Neural progenitor cell (in vitro differentiated cells): ENCODE measurements at regions not wholly inside any gene's neighbourhood (a gene's known extent, or its start where the extent isn't known, plus 50 kb on each side); places are given as distances from the start of the nearest gene placed in this dataset.
A peak's percentile ranks its signal among the peaks of the same experiment; 100 is the strongest.

Experiments
- DNase-seq: peaks from one replicate; pipeline ENCODE4 v3.0.0-alpha.2; 2016; ENCODE audit warnings: low spot score
- H2AFZ ChIP-seq: fragments of 200-600 bp; sonication (generic); replicated peaks from 2 replicates; pipeline ENCODE4 v1.6.1; 2016; ENCODE audit warnings: antibody characterized with exemption
- H3F3A ChIP-seq: fragments of 200-600 bp; sonication (generic); 2 replicates; pipeline ENCODE4 v1.6.1; 2016; ENCODE audit warnings: antibody characterized with exemption, low read depth
- H3K27ac ChIP-seq: fragments of 200-600 bp; sonication (generic); 2 replicates; pipeline ENCODE4 v1.5.1; 2016; ENCODE audit warnings: mild to moderate bottlenecking
- H3K27me3 ChIP-seq: fragments of 200-600 bp; sonication (generic); 2 replicates; pipeline ENCODE4 v1.6.1; 2016; ENCODE audit warnings: mild to moderate bottlenecking, moderate library complexity
- H3K36me3 ChIP-seq: fragments of 200-600 bp; sonication (generic); 2 replicates; pipeline ENCODE4 v1.5.1; 2016
- H3K4me1 ChIP-seq: fragments of 200-600 bp; sonication (generic); 2 replicates; pipeline ENCODE4 v1.6.1; 2016; ENCODE audit warnings: mixed run types
- H3K4me2 ChIP-seq: fragments of 200-600 bp; sonication (generic); 2 replicates; pipeline ENCODE4 v1.6.1; 2016
- H3K4me3 ChIP-seq: fragments of 200-600 bp; sonication (generic); 2 replicates; pipeline ENCODE4 v1.5.1; 2016
- H3K79me2 ChIP-seq: fragments of 200-600 bp; sonication (generic); 2 replicates; pipeline ENCODE4 v1.6.1; 2016; ENCODE audit warnings: low read depth
- H3K9ac ChIP-seq: fragments of 200-600 bp; sonication (generic); 2 replicates; pipeline ENCODE4 v1.6.1; 2016
- H3K9me3 ChIP-seq: fragments of 200-600 bp; sonication (generic); 2 replicates; pipeline ENCODE4 v1.5.1; 2016; ENCODE audit warnings: low read depth
- H4K20me1 ChIP-seq: fragments of 200-600 bp; sonication (generic); 2 replicates; pipeline ENCODE4 v1.6.1; 2016; ENCODE audit warnings: low read depth
- H3K27ac Mint-ChIP-seq: 3 replicates; pipeline ENCODE4 v1.8.0; 2021; ENCODE audit warnings: mixed read lengths
- H3K27me3 Mint-ChIP-seq: 2 replicates; pipeline ENCODE4 v1.8.0; 2022; ENCODE audit warnings: low read depth, mild to moderate bottlenecking, inconsistent platforms, moderate library complexity, mixed read lengths; ENCODE audit not compliant: insufficient read depth
- H3K36me3 Mint-ChIP-seq: 3 replicates; pipeline ENCODE4 v1.8.0; 2021; ENCODE audit warnings: mixed read lengths
- H3K4me1 Mint-ChIP-seq: 3 replicates; pipeline ENCODE4 v1.8.0; 2021; ENCODE audit warnings: mixed read lengths
- H3K4me3 Mint-ChIP-seq: 3 replicates; pipeline ENCODE4 v1.8.0; 2021; ENCODE audit warnings: mild to moderate bottlenecking, moderate library complexity, mixed read lengths
- H3K9me3 Mint-ChIP-seq: 3 replicates; pipeline ENCODE4 v1.8.0; 2020; ENCODE audit warnings: mixed read lengths
- CTCF ChIP-seq: fragments of 200-600 bp; sonication (generic); IDR thresholded peaks from 2 replicates; pipeline ENCODE4 v1.5.1; 2017; ENCODE audit warnings: antibody characterized with exemption, mild to moderate bottlenecking
- EZH2 ChIP-seq: fragments of 200-600 bp; sonication (generic); IDR thresholded peaks from 2 replicates; pipeline ENCODE4 v1.6.1; 2017; ENCODE audit warnings: antibody characterized with exemption, mild to moderate bottlenecking, moderate library complexity
- EZH2phosphoT487 ChIP-seq: fragments of 200-600 bp; sonication (generic); IDR thresholded peaks from 2 replicates; pipeline ENCODE4 v1.6.1; 2017; ENCODE audit warnings: antibody characterized with exemption

- Mint-ChIP-seq H3K27ac (no peak overlapping the region), H3K4me1 (peaks cover 36% of the 10 kb centered on the region), H3K4me3 (peak overlapping the region; percentile 8), H3K27me3 (peaks cover 8% of the 10 kb centered on the region), H3K36me3 (no peaks in the 10 kb centered on the region), H3K9me3 (no peaks in the 10 kb centered on the region)
- Histone ChIP-seq H3K36me3 (no peaks in the 10 kb centered on the region), H3K9me3 (no peaks in the 10 kb centered on the region), H3F3A (peaks cover 24% of the 10 kb centered on the region), H3K4me2 (no peak overlapping the region), H3K4me1 (peaks cover 19% of the 10 kb centered on the region), H3K27me3 (no peaks in the 10 kb centered on the region), H3K9ac (no peak overlapping the region), H2AFZ (no peak overlapping the region), H3K79me2 (no peaks in the 10 kb centered on the region), H3K27ac (no peak overlapping the region), H4K20me1 (no peaks in the 10 kb centered on the region), H3K4me3 (no peak overlapping the region)
- DNase-seq, result no peak
- no peak for TF ChIP-seq EZH2
Observed at GRCh38 chr2:64879745-64880144, 109.5 kb upstream of the SLC1A4 start.

- no peaks in the 10 kb centered on the region for H4K20me1 ChIP-seq
- no peak overlapping the region for H3K4me2 ChIP-seq
- Mint-ChIP-seq H3K4me1 (peaks cover 30% of the 10 kb centered on the region), H3K4me3 (no peak overlapping the region), H3K36me3 (no peaks in the 10 kb centered on the region), H3K27me3 (peaks cover 8% of the 10 kb centered on the region), H3K9me3 (no peaks in the 10 kb centered on the region), H3K27ac (peak overlapping the region; percentile 3)
- TF ChIP-seq CTCF (no peak), EZH2phosphoT487 (no peak), EZH2 (no peak)
- H3K9me3 ChIP-seq, result no peaks in the 10 kb centered on the region
- no peak overlapping the region for H3K9ac ChIP-seq
- H3K36me3 ChIP-seq, result no peaks in the 10 kb centered on the region
- no peaks in the 10 kb centered on the region for H3K79me2 ChIP-seq
- no peaks in the 10 kb centered on the region for H3K27me3 ChIP-seq
- no peak overlapping the region for H3K27ac ChIP-seq
- H3F3A ChIP-seq, result peaks cover 18% of the 10 kb centered on the region
- H3K4me3 ChIP-seq, result no peak overlapping the region
- DNase-seq, result no peak
- no peak overlapping the region for H2AFZ ChIP-seq
- H3K4me1 ChIP-seq, result peaks cover 12% of the 10 kb centered on the region
Observed at GRCh38 chr2:64880193-64880951, 108.8 kb upstream of the SLC1A4 start.

GRCh38 chr2:64881037-64881492, 108.1 kb upstream of the SLC1A4 start:
- no peak overlapping the region for H3K4me2 ChIP-seq
- H3K4me3 ChIP-seq, result no peak overlapping the region
- Mint-ChIP-seq H3K36me3 (no peaks in the 10 kb centered on the region), H3K27me3 (peaks cover 8% of the 10 kb centered on the region), H3K9me3 (no peaks in the 10 kb centered on the region), H3K27ac (peak overlapping the region; percentile 3), H3K4me3 (no peak overlapping the region), H3K4me1 (peaks cover 23% of the 10 kb centered on the region)
- DNase-seq, result no peak
- peaks cover 11% of the 10 kb centered on the region for H3F3A ChIP-seq
- no peaks in the 10 kb centered on the region for H4K20me1 ChIP-seq
- no peak overlapping the region for H3K9ac ChIP-seq
- H3K79me2 ChIP-seq, result no peaks in the 10 kb centered on the region
- no peaks in the 10 kb centered on the region for H3K27me3 ChIP-seq
- H2AFZ ChIP-seq, result no peak overlapping the region
- TF ChIP-seq EZH2 (no peak), EZH2phosphoT487 (no peak), CTCF (no peak)
- H3K27ac ChIP-seq, result no peak overlapping the region
- H3K4me1 ChIP-seq, result peaks cover 6% of the 10 kb centered on the region
- no peaks in the 10 kb centered on the region for H3K9me3 ChIP-seq
- no peaks in the 10 kb centered on the region for H3K36me3 ChIP-seq

GRCh38 chr2:64887565-64887964, 101.6 kb upstream of the SLC1A4 start:
- Histone ChIP-seq H3K9me3 (no peaks in the 10 kb centered on the region), H3K9ac (no peak overlapping the region), H3K27ac (no peak overlapping the region), H3F3A (no peaks in the 10 kb centered on the region), H3K4me2 (no peak overlapping the region), H4K20me1 (no peaks in the 10 kb centered on the region), H3K79me2 (no peaks in the 10 kb centered on the region), H3K4me1 (no peaks in the 10 kb centered on the region), H3K27me3 (no peaks in the 10 kb centered on the region), H3K36me3 (no peaks in the 10 kb centered on the region), H2AFZ (no peak overlapping the region), H3K4me3 (no peak overlapping the region)
- no peak for DNase-seq
- H3K9me3 Mint-ChIP-seq, result peaks cover 15% of the 10 kb centered on the region
- no peak overlapping the region for H3K4me3 Mint-ChIP-seq
- H3K27me3 Mint-ChIP-seq, result peaks cover 2% of the 10 kb centered on the region
- H3K4me1 Mint-ChIP-seq, result no peaks in the 10 kb centered on the region
- H3K27ac Mint-ChIP-seq, result no peak overlapping the region
- no peaks in the 10 kb centered on the region for H3K36me3 Mint-ChIP-seq
- TF ChIP-seq EZH2phosphoT487, result no peak
- no peak for TF ChIP-seq CTCF
- TF ChIP-seq EZH2, result no peak
